Gastroesophageal sphincter (tissue), 3 donors: ENCODE measurements at regions not wholly inside any gene's neighbourhood (a gene's known extent, or its start where the extent isn't known, plus 50 kb on each side); places are given as distances from the start of the nearest gene placed in this dataset.

Experiments
- CTCF ChIP-seq, 4 experiments: fragments of 200-600 bp in 2 of 4; fragments of 450-650 bp in 2 of 4; sonication (generic) in 1 of 4; IDR thresholded peaks; one replicate each; pipeline ENCODE4 v1.5.1; 2017 to 2019; ENCODE audit warnings: antibody characterized with exemption in 4 of 4, mild to moderate bottlenecking in 2 of 4, moderate library complexity in 2 of 4
- EP300 ChIP-seq: sonication (generic); formaldehyde crosslinking; IDR thresholded peaks from one replicate; pipeline ENCODE4 v1.6.1; 2017; ENCODE audit warnings: antibody characterized with exemption, mild to moderate bottlenecking
- POLR2A ChIP-seq, 2 donors: fragments of 450-650 bp; IDR thresholded peaks; one replicate each; pipeline ENCODE4 v1.6.1; 2017; ENCODE audit warnings: antibody characterized with exemption in 2 of 2, mild to moderate bottlenecking in 2 of 2, moderate library complexity in 1 of 2
- POLR2AphosphoS5 ChIP-seq: sonication (generic); formaldehyde crosslinking; IDR thresholded peaks from one replicate; pipeline ENCODE4 v1.6.1; 2017; ENCODE audit warnings: antibody characterized with exemption

- TF ChIP-seq POLR2A (IDR thresholded peaks at IDR 0.05): no peak
- no peak for TF ChIP-seq POLR2AphosphoS5
- TF ChIP-seq CTCF (IDR thresholded peaks at IDR 0.05): no peak
- TF ChIP-seq EP300: no peak
Observed at GRCh38 chr12:66916189-66916588, 237.3 kb upstream of the GRIP1 start.
